GM12878 (cell line): ENCODE measurements at regions not wholly inside any gene's neighbourhood (a gene's known extent, or its start where the extent isn't known, plus 50 kb on each side); places are given as distances from the start of the nearest gene placed in this dataset.
"Not testable (repeated sequence)": the region's sequence is repeated elsewhere in the genome, so short reads cannot be mapped to it uniquely, and the experiment has no call there.

Source experiments
- ATAC-seq: fragments of 200-7000 bp; cut with Tn5 transposase; 3 replicates; pipeline ENCODE4 v1.9.1; 2020; ENCODE audit warnings: mild to moderate bottlenecking, moderate library complexity
- BruUV-seq: library from RNA; stranded (reverse); fragments of 400-500 nt; replicated peaks from 2 replicates; lab custom pipeline; 2021; lab: Mats Ljungman, UMichigan
- CTCF ChIA-PET: fragments of 300-600 bp; sonication (Branson Sonifier 250); formaldehyde crosslinking; extraction: SDS; loops from one replicate; lab custom pipeline; 2021; ENCODE audit warnings: inconsistent platforms; lab: Yijun Ruan, JAX
- POLR2A ChIA-PET: fragments of 350-600 bp; formaldehyde crosslinking; extraction: SDS; loops from one replicate; lab custom pipeline; 2021; ENCODE audit warnings: inconsistent platforms; lab: Charles Lee
- RAD21 ChIA-PET: fragments of 300-600 bp; sonication (Branson Sonifier 250); formaldehyde crosslinking; loops from one replicate; lab custom pipeline; 2023; ENCODE audit warnings: antibody characterized with exemption; ENCODE audit not compliant: unreplicated experiment; lab: Charles Lee
- SMC1A ChIA-PET: fragments of 300-600 bp; sonication (Branson Sonifier 250); formaldehyde crosslinking; loops from one replicate; lab custom pipeline; 2023; ENCODE audit not compliant: unreplicated experiment, uncharacterized antibody; lab: Charles Lee
- DNase-seq: peaks from one replicate; pipeline ENCODE4 v3.0.0-alpha.2; 2011; ENCODE audit warnings: low read depth, low spot score
- FAIRE-seq: peaks from 3 replicates; lab custom pipeline; 2011; peaks lifted over from hg19 to GRCh38; lab: Jason Lieb, UNC
- H2AFZ ChIP-seq: 2 replicates; pipeline ENCODE4 v1.6.0; 2011; ENCODE audit warnings: low read depth, low read length, control low read depth; ENCODE audit not compliant: control insufficient read depth
- H3K27ac ChIP-seq: 2 replicates; pipeline ENCODE4 v1.5.1; 2011; ENCODE audit warnings: control low read depth; ENCODE audit not compliant: control insufficient read depth, insufficient read depth
- H3K27me3 ChIP-seq, 2 experiments: replicated peaks in 1 of 2; 2 replicates each; pipeline versions ENCODE4 v1.6.0 to v1.6.1; 2011; ENCODE audit warnings: low read length in 1 of 2; ENCODE audit not compliant: control insufficient read depth in 2 of 2, insufficient read depth in 2 of 2
- H3K36me3 ChIP-seq, 2 experiments: 2 replicates each; pipeline ENCODE4 v1.5.1; 2011; ENCODE audit warnings: low read length in 1 of 2; ENCODE audit not compliant: control insufficient read depth in 2 of 2, insufficient read depth in 2 of 2
- H3K4me1 ChIP-seq: 2 replicates; pipeline ENCODE4 v1.6.1; 2011; ENCODE audit warnings: mild to moderate bottlenecking, low read length, moderate library complexity, mixed read lengths; ENCODE audit not compliant: control insufficient read depth, insufficient read depth
- H3K4me2 ChIP-seq: 2 replicates; pipeline ENCODE4 v1.6.0; 2011; ENCODE audit warnings: control low read depth; ENCODE audit not compliant: control insufficient read depth, insufficient read depth
- H3K4me3 ChIP-seq: fragments of 200-600 bp; sonication (generic); 2 replicates; pipeline ENCODE4 v1.5.1; 2016
- H3K79me2 ChIP-seq: 2 replicates; pipeline ENCODE4 v1.6.0; 2011; ENCODE audit warnings: low read length; ENCODE audit not compliant: control insufficient read depth, insufficient read depth
- H3K9ac ChIP-seq: 2 replicates; pipeline ENCODE4 v1.8.0; 2011; ENCODE audit warnings: low read length, control low read depth, mixed read lengths; ENCODE audit not compliant: control insufficient read depth, insufficient read depth
- H3K9me3 ChIP-seq: replicated peaks from 3 replicates; pipeline ENCODE4 v1.5.1; 2011; ENCODE audit warnings: mild to moderate bottlenecking, low read length; ENCODE audit not compliant: control insufficient read depth, insufficient read depth
- H4K20me1 ChIP-seq: 2 replicates; pipeline ENCODE4 v1.6.0; 2011; ENCODE audit not compliant: control insufficient read depth, insufficient read depth
- HDAC2 ChIP-seq: fragments of 200-600 bp; sonication (generic); IDR thresholded peaks from 2 replicates; pipeline ENCODE4 v1.6.1; 2017
- IKZF2 ChIP-seq, 2 experiments: fragments of 450-650 bp; IDR thresholded peaks; 2 replicates each; pipeline ENCODE4 v1.6.1; 2017; ENCODE audit warnings: mild to moderate bottlenecking in 2 of 2, moderate library complexity in 2 of 2
- MYB ChIP-seq: fragments of 150-350 bp; IDR thresholded peaks from 2 replicates; pipeline ENCODE4 v1.6.1; 2014; ENCODE audit warnings: mild to moderate bottlenecking, low read depth, low read length, borderline replicate concordance
- NR2F1 ChIP-seq: fragments of 450-650 bp; conservative IDR thresholded peaks from 2 replicates; pipeline ENCODE4 v1.6.1; 2017; ENCODE audit warnings: mild to moderate bottlenecking
- TCF7 ChIP-seq: IDR thresholded peaks from 2 replicates; pipeline ENCODE4 v1.6.1; 2014; ENCODE audit warnings: antibody characterized with exemption, borderline replicate concordance
- ZBED1 ChIP-seq: IDR thresholded peaks from 2 replicates; pipeline ENCODE4 v1.6.1; 2016; ENCODE audit warnings: borderline replicate concordance
- WGBS: methylation state at CpG from one replicate; pipeline ENCODE4 v1.1.6; 2016; ENCODE audit warnings: low lambda C conversion rate; ENCODE audit not compliant: insufficient replicate concordance, insufficient coverage; ENCODE audit errors: missing lambda C conversion rate; 5-methylcytosine and 5-hydroxymethylcytosine counted together
- in situ Hi-C: fragments of 300-500 bp; cut with MboI; formaldehyde crosslinking; loops from 9 replicates; pipeline ENCODE4 v1.14.3; 2018; ENCODE audit warnings: mixed read lengths
- intact Hi-C: fragments of 100-400 bp; cut with micrococcal nuclease; formaldehyde crosslinking; loops from one replicate; pipeline ENCODE4 v1.14.2; 2022; ENCODE audit not compliant: unreplicated experiment
- TF ChIP-seq, protein P1 (sequence below): fragments of 450-650 bp; IDR thresholded peaks from 2 replicates; pipeline ENCODE4 v1.6.1; 2016; ENCODE audit warnings: mild to moderate bottlenecking

DNA sequence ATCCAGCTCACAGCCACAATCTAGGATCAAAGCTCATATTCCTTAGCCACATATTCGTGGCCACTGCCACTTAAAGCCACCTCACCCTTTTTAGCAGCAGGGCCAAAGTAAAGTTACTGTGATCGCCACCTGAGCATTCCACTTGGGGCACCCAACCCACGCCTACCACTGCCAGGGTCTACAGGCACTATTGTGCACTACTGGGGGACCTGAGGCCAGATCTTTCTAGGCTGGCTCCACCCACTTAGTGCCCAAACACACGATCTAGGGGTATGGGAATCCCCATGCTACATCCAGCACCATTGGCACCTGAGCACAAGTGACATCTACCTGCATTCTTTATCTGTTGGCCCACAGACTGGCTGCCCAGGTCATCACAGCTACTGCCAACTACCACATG, 517.9 kb upstream of the PRR20A start:
- H2AFZ ChIP-seq = no peak overlapping the region
- in situ Hi-C loops (no loop called here), intact Hi-C loops (no loop called here)
- TF ChIP-seq IKZF2 (IDR thresholded peaks at IDR 0.05) = no peak
- TF ChIP-seq, protein P1, sequence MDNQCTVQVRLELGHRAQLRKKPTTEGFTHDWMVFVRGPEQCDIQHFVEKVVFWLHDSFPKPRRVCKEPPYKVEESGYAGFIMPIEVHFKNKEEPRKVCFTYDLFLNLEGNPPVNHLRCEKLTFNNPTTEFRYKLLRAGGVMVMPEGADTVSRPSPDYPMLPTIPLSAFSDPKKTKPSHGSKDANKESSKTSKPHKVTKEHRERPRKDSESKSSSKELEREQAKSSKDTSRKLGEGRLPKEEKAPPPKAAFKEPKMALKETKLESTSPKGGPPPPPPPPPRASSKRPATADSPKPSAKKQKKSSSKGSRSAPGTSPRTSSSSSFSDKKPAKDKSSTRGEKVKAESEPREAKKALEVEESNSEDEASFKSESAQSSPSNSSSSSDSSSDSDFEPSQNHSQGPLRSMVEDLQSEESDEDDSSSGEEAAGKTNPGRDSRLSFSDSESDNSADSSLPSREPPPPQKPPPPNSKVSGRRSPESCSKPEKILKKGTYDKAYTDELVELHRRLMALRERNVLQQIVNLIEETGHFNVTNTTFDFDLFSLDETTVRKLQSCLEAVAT = no peak
- TF ChIP-seq HDAC2 = no peak
- TF ChIP-seq MYB = no peak
- TF ChIP-seq ZBED1 = no peak
- no peak for TF ChIP-seq TCF7
- no peak for TF ChIP-seq NR2F1
- RAD21 ChIA-PET = no interaction called here
- no peaks in the 10 kb centered on the region; the same call in 2 of the 3 replicates for H3K9me3 ChIP-seq
- no peaks in the 10 kb centered on the region for H3K36me3 ChIP-seq
- H3K27me3 ChIP-seq = no peaks in the 10 kb centered on the region
- H3K79me2 ChIP-seq = no peaks in the 10 kb centered on the region
- CTCF ChIA-PET = no interaction called here
- H3K4me3 ChIP-seq = no peak overlapping the region
- no peaks in the 10 kb centered on the region for H3K4me1 ChIP-seq
- no peak overlapping the region for H3K4me2 ChIP-seq
- H3K27ac ChIP-seq = no peak overlapping the region
- no TSS peak for BruUV-seq
- FAIRE-seq = no peak
- H3K9ac ChIP-seq = no peak overlapping the region
- 10% methylated on average over 4 of the region's 4 CpGs for WGBS
- no peak for DNase-seq
- SMC1A ChIA-PET = no interaction called here
- no peak for ATAC-seq
- no peaks in the 10 kb centered on the region for H4K20me1 ChIP-seq
- POLR2A ChIA-PET = no interaction called here

DNA sequence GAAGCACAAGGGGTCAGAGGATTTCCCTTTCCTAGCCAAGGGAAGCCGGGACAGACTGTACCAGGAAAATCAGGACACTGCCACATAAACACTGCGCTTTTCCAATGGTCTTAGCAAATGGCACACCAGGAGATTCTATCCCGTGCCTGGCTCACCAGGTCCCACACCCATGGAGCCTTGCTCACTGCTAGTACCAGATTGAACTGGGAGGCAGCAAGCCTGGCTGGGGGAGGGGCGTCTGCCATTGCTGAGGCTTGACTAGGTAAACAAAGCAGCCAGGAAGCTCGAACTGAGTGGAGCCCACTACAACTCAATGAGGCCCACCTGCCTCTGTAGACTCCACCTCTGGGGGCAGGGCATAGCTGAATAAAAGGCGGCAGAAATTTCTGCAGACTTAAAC, 511.8 kb upstream of the PRR20A start:
- H2AFZ ChIP-seq, ATAC-seq, SMC1A ChIA-PET, H3K36me3 ChIP-seq, POLR2A ChIA-PET, H3K27ac ChIP-seq, BruUV-seq, H3K4me2 ChIP-seq, FAIRE-seq, DNase-seq, H4K20me1 ChIP-seq, H3K27me3 ChIP-seq, intact Hi-C loops, in situ Hi-C loops, CTCF ChIA-PET, H3K9ac ChIP-seq, H3K4me3 ChIP-seq, H3K4me1 ChIP-seq, H3K79me2 ChIP-seq, H3K9me3 ChIP-seq, RAD21 ChIA-PET: not testable (repeated sequence)
- WGBS = 0% methylated on average over 5 of the region's 6 CpGs

DNA sequence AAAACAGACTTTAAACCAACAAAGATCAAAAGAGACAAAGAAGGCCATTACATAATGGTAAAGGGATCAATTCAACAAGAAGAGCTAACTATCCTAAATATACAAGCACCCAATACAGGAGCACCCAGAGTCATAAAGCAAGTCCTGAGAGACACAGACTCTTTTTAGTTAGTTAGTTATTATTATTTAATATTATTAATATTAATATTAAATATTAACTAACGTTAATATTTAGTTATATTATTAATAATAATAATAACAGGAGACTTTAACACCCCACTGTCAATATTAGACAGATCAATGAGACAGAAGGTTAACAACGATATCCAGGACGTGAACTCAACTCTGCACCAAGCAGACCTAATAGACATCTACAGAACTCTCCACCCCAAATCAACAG, 509.7 kb upstream of the PRR20A start:
- DNase-seq, FAIRE-seq, H3K4me2 ChIP-seq, H3K4me3 ChIP-seq, SMC1A ChIA-PET, BruUV-seq, intact Hi-C loops, CTCF ChIA-PET, H3K9me3 ChIP-seq, H3K79me2 ChIP-seq, ATAC-seq, H3K36me3 ChIP-seq, POLR2A ChIA-PET, RAD21 ChIA-PET, H4K20me1 ChIP-seq, H2AFZ ChIP-seq, H3K27ac ChIP-seq, H3K4me1 ChIP-seq, H3K9ac ChIP-seq, in situ Hi-C loops, H3K27me3 ChIP-seq: not testable (repeated sequence)
- WGBS = 15% methylated on average over 3 of the region's 3 CpGs
